HG03175 (cell line): ENCODE measurements at regions not wholly inside any gene's neighbourhood (a gene's known extent, or its start where the extent isn't known, plus 50 kb on each side); places are given as distances from the start of the nearest gene placed in this dataset.

Experiments
- ATAC-seq: cut with Tn5 transposase; IDR thresholded peaks from one replicate; pipeline ENCODE4 v1.9.1; 2021; ENCODE audit warnings: mild to moderate bottlenecking, moderate library complexity; ENCODE audit not compliant: unreplicated experiment

DNA sequence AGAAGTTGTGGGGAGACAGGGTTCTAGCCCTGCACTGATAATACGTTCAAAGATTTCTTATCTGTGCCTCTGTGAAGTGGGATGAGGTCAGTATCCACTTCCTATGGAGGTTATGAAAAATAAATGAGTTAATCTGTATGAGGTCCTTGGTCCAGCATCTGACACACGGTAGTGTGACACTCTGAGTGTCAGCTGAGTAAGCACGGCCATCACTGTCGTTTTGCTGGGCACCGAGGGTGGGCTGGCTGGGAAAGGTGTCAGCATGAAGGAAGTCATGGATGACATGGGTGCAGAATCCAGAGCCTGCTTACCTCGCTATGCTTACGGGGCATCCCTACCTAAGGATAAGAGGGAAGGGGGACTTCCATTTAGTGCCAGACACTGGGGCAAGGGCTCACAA is 150.3 kb downstream of the INHBB start:
- ATAC-seq, result no peak

DNA sequence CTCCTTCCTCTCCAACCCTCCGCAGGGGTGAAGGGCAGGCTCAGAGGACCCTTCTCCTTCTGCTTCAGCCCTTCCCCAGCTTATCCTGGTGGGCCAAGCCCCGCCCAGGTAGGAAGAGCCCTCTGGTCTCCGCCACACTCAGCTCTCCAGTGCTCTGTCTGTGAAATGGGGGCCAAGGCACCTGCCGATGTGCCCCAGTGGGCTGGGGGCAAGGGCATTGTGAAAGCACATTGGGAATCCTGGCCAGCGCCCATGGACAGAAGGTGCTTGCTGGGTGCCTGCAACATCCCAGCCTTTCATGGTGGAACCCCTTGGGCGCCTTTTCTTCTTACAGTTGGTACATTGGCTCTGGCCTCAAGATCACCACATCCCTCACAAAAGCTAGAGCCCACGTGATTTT is 150.8 kb downstream of the INHBB start:
- ATAC-seq, result no peak

GRCh38 chr2:120497261-120497977 is 151.5 kb downstream of the INHBB start:
- no peak for ATAC-seq

DNA sequence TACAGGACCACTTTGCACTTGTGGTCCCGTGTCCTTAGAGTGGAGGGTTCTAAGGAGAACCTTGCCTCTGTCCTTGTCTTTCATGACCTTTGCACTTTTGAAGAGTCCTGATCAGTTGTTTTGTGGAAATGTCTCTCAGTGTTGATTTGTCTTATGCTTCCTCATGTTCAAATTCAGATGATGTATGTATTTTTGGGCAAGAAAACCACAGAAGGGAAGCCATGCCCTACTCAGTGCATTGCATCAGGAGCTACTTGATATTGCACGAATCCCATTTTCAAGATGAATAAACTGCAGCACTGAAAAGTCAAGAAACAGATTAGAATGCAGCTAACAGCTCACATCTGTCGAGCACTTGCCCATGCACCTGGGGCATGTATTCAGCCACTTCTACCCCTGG is 152.2 kb downstream of the INHBB start:
- no peak for ATAC-seq

DNA sequence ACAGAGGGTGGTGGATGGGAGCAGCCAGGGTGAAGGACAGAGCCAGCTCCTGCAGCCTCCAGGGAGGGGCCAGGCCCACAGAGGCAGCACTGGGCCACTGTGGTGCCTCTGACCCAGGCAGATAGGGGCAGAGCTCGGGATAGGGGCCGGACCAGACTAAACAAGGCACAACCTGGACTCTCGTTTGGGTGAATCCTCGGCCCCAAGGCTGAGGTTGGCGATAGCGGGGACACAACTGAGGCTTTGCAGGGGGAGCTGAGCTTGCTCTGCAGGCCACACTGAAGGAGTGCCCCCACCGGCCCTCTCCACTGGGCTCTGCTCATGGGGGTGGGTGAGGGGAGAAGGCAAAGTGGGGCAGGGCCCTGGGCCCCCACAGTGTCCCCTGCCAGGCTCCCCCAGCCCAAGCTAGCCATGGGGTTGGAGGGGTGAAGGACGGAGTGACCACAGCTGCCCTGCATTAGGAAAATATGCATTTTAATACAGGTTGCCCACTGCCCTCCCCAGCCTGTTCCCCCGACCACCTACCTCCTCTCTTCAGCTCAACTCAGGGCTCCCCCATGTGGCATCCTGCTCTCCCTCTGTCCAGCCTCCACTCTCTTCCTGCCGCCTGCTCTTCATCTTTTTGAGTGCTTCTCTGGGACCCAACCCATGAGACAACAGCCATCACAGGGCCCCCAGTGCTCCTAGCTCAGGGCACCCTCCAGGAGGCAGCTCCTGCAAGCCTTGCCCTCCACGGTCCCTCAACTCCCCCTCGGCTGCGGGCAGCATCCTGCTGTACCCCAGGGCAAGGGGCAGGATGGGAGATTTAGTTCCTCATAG is 152.8 kb downstream of the INHBB start:
- ATAC-seq, result no peak

GRCh38 chr2:120499784-120500495 is 154.0 kb downstream of the INHBB start:
- no peak for ATAC-seq

DNA sequence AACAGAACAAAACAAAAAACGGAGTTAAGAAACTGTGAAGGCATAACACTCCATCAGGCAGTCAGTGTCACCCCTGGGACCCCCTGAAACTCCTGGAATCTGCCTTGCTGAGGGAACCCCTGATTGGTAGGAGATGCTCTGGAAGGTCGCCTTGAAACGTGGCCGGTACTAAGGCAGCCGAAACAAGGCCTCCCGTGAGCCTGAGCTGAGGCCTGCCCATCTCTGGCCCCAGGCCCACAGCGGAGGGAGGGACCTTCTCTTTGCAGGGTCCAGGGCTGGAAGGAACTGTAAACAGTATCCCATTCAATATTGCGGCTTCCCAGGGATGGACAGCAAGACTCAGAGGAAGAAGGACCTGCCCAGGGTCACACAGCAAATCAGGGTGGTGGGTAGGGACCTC is 155.7 kb downstream of the INHBB start:
- no peak for ATAC-seq

- ATAC-seq, result no peak
These were observed 156.4 kb downstream of the INHBB start for GRCh38 chr2:120502357-120502756.

DNA sequence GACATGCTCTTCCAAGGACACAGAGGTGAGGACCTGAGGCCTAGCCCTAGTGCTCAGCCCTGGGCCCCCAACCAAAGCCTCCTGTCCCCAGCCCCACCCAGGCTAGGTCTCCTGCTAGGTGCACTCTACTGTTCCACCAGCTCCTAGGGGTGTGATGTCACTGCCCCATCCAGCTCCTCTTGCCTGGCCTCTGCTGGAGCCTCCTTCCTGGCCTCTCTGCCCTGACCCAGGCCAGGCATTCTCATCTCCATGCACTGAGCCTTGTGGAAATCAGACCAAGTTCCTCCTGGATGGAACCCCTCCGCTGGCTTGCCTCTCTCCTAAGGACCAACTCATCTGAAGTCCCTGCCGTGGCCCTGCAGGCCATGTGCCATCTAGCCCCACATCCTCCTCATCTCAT is 156.8 kb downstream of the INHBB start:
- ATAC-seq, result no peak

GRCh38 chr2:120503206-120503792 is 157.4 kb downstream of the INHBB start:
- ATAC-seq, result no peak

- ATAC-seq, result no peak
These were observed 158.0 kb downstream of the INHBB start for GRCh38 chr2:120503793-120504571.

- no peak for ATAC-seq
These were observed 159.2 kb downstream of the INHBB start for GRCh38 chr2:120504936-120505705.

DNA sequence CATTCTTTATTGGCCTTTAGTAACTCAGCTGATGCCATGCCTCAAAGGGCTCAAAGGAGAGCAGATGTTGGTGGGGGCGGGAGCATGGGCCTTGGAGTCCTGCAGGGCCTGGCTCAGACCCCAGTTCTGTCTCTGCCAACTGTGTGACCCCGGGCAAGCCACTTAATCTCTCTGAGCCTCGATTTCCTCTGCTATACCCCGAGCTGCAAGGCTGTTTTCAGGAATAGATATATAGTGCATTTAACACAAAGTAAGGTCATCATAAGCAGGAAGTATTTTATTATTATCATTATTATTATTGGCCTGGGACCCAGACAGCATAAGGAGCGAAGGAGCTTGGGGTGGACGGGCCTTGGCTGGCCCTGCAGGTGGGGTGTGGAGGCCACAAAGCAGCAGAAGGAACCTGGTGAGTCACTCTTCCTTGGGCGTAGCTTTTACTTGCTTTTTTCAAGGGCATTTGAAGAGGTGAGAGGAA is 162.7 kb downstream of the INHBB start:
- ATAC-seq, result no peak

DNA sequence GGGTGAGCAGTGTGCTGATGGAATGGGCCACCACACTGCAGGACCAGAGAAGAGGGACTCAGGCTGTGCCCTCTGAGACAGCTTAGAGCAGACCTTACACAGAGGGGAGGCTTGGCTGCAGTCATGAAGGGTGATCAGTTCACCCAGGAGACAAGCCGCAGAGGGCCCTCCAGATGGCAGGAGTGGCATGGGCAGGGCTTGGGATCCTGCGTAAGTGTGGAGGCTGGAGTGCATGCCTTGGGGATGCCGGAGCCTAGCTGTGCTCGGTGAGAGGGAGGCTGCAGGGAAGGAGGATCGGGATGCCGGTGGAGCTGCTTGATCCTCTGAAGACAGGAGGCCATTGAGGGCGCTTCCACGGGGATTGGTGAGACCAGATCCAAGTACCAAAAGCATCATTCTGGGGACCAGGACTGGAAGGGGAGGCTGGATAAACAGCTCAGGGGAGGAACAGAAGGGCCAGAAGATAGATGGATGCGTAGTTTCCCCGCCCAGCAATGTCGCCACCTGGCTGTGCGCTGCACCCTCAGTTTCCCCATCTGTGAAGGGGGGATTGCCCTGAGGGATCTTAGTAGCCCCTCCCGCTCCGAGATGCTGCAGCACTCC is 163.4 kb downstream of the INHBB start:
- ATAC-seq, result no peak

GRCh38 chr2:120509991-120510735 is 164.2 kb downstream of the INHBB start:
- no peak for ATAC-seq

DNA sequence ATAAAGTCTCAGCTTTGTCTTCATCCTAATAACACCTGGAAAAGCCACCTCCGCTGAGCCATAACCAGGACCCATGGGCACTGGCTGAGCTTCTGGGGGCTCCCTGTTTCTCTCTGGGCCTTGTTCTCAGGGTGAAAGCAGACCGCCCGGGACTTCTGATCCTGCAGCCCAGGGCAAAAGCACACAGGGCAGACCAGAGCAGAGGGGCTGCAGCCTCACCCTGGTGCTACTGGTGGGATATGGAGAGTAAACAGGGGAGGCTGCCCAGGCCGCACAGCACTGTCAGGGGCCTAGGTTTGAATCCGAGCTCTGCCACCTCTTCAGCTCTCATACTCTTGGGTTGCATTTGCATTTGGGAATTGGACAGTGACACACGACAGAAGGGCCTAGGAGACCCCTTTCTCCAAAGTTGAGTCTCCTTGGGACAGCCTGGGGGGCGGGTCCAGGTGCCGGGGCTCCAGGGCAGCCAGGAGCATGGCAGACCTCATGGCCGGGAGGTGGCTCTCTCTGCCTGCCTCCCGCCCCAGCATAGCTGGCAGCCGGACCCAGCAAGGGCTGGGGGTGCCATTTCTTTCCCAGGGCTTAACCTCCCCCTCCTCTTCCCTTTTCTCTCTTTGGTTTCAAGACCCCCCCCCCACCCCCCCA is 164.9 kb downstream of the INHBB start:
- no peak for ATAC-seq

DNA sequence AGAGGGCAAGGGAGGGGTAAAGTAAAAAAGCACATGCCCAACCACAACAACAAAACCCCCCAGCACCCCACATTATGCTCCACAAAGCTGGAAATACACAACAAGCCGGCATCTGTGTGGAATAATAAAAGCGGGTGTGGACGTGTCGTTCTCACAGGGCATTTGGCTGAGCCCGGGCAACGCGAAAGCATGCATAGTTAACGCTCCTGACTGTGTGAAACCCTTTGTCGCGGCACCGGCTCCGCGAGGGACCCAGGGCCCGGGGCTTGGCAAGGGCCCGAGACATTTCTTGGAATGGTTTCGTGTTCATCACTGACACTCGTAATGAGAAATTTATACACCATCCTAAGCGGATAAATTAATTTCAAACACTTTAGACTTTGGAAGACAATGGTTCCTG is 165.6 kb downstream of the INHBB start:
- no peak for ATAC-seq
